K562 (cell line): ENCODE measurements at regions not wholly inside any gene's neighbourhood (a gene's known extent, or its start where the extent isn't known, plus 50 kb on each side); places are given as distances from the start of the nearest gene placed in this dataset.

Source experiments
- ATAC-seq: fragments of 200-7000 bp; cut with Tn5 transposase; 3 replicates; pipeline ENCODE4 v1.9.1; 2020; ENCODE audit warnings: moderate library complexity
- BruUV-seq: library from RNA; stranded (reverse); fragments of 400-500 nt; replicated peaks from 2 replicates; lab custom pipeline; 2021; lab: Mats Ljungman, UMichigan
- CTCF ChIA-PET: fragments of 300-600 bp; formaldehyde crosslinking; extraction: SDS; loops from one replicate; lab custom pipeline; 2021; ENCODE audit warnings: low intra/inter-chr PET ratio; lab: Yijun Ruan, JAX
- POLR2A ChIA-PET: fragments of 300-600, 350-650 bp; sonication (Branson Sonifier 250); formaldehyde crosslinking; extraction: SDS; loops from one replicate; lab custom pipeline; 2021; ENCODE audit warnings: antibody characterized with exemption, inconsistent platforms; lab: Yijun Ruan, JAX
- DNase-seq, 4 experiments: peaks; one replicate each; pipeline versions ENCODE4 v3.0.0 to v3.0.0-alpha.2; 2011 to 2018; ENCODE audit warnings: low spot score in 3 of 4, mixed read lengths in 3 of 4; ENCODE audit errors: extremely low read depth in 1 of 4
- FAIRE-seq: peaks from 2 replicates; lab custom pipeline; 2011; peaks lifted over from hg19 to GRCh38; lab: Jason Lieb, UNC
- H2AFZ ChIP-seq: 2 replicates; pipeline ENCODE4 v1.6.0; 2011; ENCODE audit warnings: low read depth, low read length, control low read depth, inconsistent platforms
- H3K27ac ChIP-seq: fragments of 200-600 bp; 3 replicates; pipeline ENCODE4 v1.8.0; 2011; ENCODE audit warnings: low read depth, mild to moderate bottlenecking, control low read depth, inconsistent platforms, low read length, moderate library complexity, mixed read lengths; ENCODE audit errors: extremely low read depth
- H3K27me3 ChIP-seq, 2 experiments: fragments of 300-600 bp in 1 of 2; 2 replicates in 1 of 2; 3 replicates in 1 of 2; pipeline versions ENCODE4 v1.6.0 to v1.8.0; 2011; ENCODE audit warnings: inconsistent platforms in 2 of 2, low read length in 2 of 2, mild to moderate bottlenecking in 1 of 2, mixed read lengths in 1 of 2, moderate library complexity in 1 of 2; ENCODE audit not compliant: control insufficient read depth in 2 of 2, insufficient read depth in 2 of 2
- H3K36me3 ChIP-seq: fragments of 300-600 bp; 3 replicates; pipeline ENCODE4 v1.8.0; 2011; ENCODE audit warnings: mild to moderate bottlenecking, low read length, inconsistent platforms; ENCODE audit not compliant: control insufficient read depth, insufficient read depth
- H3K4me1 ChIP-seq, 2 experiments: fragments of 200-600 bp in 1 of 2; replicated peaks in 1 of 2; 2 replicates in 1 of 2; 3 replicates in 1 of 2; pipeline versions ENCODE4 v1.5.1 to v1.8.0; 2011; ENCODE audit warnings: inconsistent platforms in 2 of 2, low read length in 2 of 2, mild to moderate bottlenecking in 1 of 2, mixed read lengths in 1 of 2, moderate library complexity in 1 of 2; ENCODE audit not compliant: control insufficient read depth in 2 of 2, insufficient read depth in 2 of 2
- H3K4me2 ChIP-seq: 2 replicates; pipeline ENCODE4 v1.6.1; 2011; ENCODE audit warnings: low read length, control low read depth, inconsistent platforms, mixed read lengths; ENCODE audit not compliant: insufficient read depth
- H3K4me3 ChIP-seq: fragments of 200-600 bp; sonication (generic), shearing (Covaris generic); 2 replicates; pipeline ENCODE4 v1.5.1; 2016; ENCODE audit warnings: control low read depth, inconsistent platforms
- H3K79me2 ChIP-seq: fragments of 200-600 bp; 3 replicates; pipeline ENCODE4 v1.8.0; 2011; ENCODE audit warnings: low read length, inconsistent platforms; ENCODE audit not compliant: control insufficient read depth, insufficient read depth
- H3K9ac ChIP-seq, 2 experiments: 2 replicates each; pipeline versions ENCODE4 v1.6.0 to v1.6.1; 2011; ENCODE audit warnings: low read depth in 2 of 2, low read length in 2 of 2, control low read depth in 1 of 2, inconsistent platforms in 1 of 2, mild to moderate bottlenecking in 1 of 2, mixed read lengths in 1 of 2; ENCODE audit not compliant: insufficient read depth in 1 of 2
- H3K9me1 ChIP-seq: one replicate; pipeline ENCODE4 v1.6.0; 2011; ENCODE audit warnings: inconsistent platforms, mild to moderate bottlenecking, low read length, moderate library complexity; ENCODE audit not compliant: control insufficient read depth, insufficient read depth
- H3K9me3 ChIP-seq: replicated peaks from 2 replicates; pipeline ENCODE4 v1.5.1; 2011; ENCODE audit warnings: low read depth, low read length, inconsistent platforms; ENCODE audit not compliant: control insufficient read depth, insufficient read depth
- H4K20me1 ChIP-seq: replicated peaks from 2 replicates; pipeline ENCODE4 v1.6.1; 2011; ENCODE audit warnings: low read length, inconsistent platforms, mixed read lengths; ENCODE audit not compliant: control insufficient read depth, insufficient read depth
- CEBPZ ChIP-seq: fragments of 150-350 bp; IDR thresholded peaks from 2 replicates; pipeline ENCODE4 v1.6.1; 2014; ENCODE audit warnings: low read depth, mild to moderate bottlenecking, low read length, borderline replicate concordance
- CHCHD3 ChIP-seq: fragments of 250-450 bp; sonication (Bioruptor Pico); IDR thresholded peaks from 2 replicates; pipeline ENCODE4 v2.1.2; 2022; ENCODE audit warnings: mild to moderate bottlenecking
- FOXO4 ChIP-seq: fragments of 450-650 bp; formaldehyde crosslinking; IDR thresholded peaks from 2 replicates; pipeline ENCODE4 v1.4.0; 2020; ENCODE audit warnings: mild to moderate bottlenecking, moderate library complexity
- HNRNPH1 ChIP-seq: fragments of 200-400 bp; formaldehyde crosslinking; optimal IDR thresholded peaks from 2 replicates; pipeline ENCODE3; 2017; ENCODE audit warnings: low read depth, mild to moderate bottlenecking, low read length, moderate library complexity
- HNRNPUL1 ChIP-seq: fragments of 200-400 bp; formaldehyde crosslinking; IDR thresholded peaks from 2 replicates; pipeline ENCODE4 v1.6.1; 2017; ENCODE audit warnings: low read length
- L3MBTL2 ChIP-seq: fragments of 450-650 bp; IDR thresholded peaks from 2 replicates; pipeline ENCODE4 v1.6.1; 2016; ENCODE audit warnings: mild to moderate bottlenecking, moderate library complexity
- MAFK ChIP-seq: IDR thresholded peaks from 2 replicates; pipeline ENCODE4 v1.6.1; 2011; ENCODE audit warnings: low read length, improper control_type of control experiment
- NFRKB ChIP-seq: fragments of 450-650 bp; IDR thresholded peaks from 2 replicates; pipeline ENCODE4 v1.6.1; 2016; ENCODE audit warnings: low read depth
- NR2C1 ChIP-seq, 2 experiments: fragments of 450-650 bp; IDR thresholded peaks; 2 replicates each; pipeline ENCODE4 v1.6.1; 2017; ENCODE audit warnings: mild to moderate bottlenecking in 2 of 2, antibody characterized with exemption in 1 of 2, inconsistent platforms in 1 of 2, missing compliant biosample characterization in 1 of 2, missing genetic modification characterization in 1 of 2
- PTRF ChIP-seq: fragments of 450-650 bp; IDR thresholded peaks from 2 replicates; pipeline ENCODE4 v1.6.1; 2016; ENCODE audit warnings: mild to moderate bottlenecking, missing genetic modification characterization, missing compliant biosample characterization
- RBM17 ChIP-seq: fragments of 200-400 bp; formaldehyde crosslinking; IDR thresholded peaks from 2 replicates; pipeline ENCODE4 v1.6.1; 2017; ENCODE audit warnings: low read depth, mild to moderate bottlenecking, low read length, borderline replicate concordance
- SAFB2 ChIP-seq: fragments of 200-400 bp; formaldehyde crosslinking; IDR thresholded peaks from 2 replicates; pipeline ENCODE4 v1.6.1; 2018; ENCODE audit warnings: borderline replicate concordance, low read length, low read depth, moderate library complexity; ENCODE audit not compliant: severe bottlenecking
- ZFX ChIP-seq: sonication (generic); formaldehyde crosslinking; IDR thresholded peaks from 2 replicates; pipeline ENCODE4 v1.8.0; 2022; ENCODE audit warnings: mild to moderate bottlenecking, missing genetic modification reagents, moderate library complexity
- ZNF507 ChIP-seq: conservative IDR thresholded peaks from 2 replicates; pipeline ENCODE4 v1.6.1; 2017; ENCODE audit warnings: missing genetic modification characterization, missing compliant biosample characterization
- WGBS: fragments of 100-300 bp; shearing (Covaris generic); methylation state at CpG from one replicate; pipeline ENCODE4 v1.1.6; 2016; ENCODE audit warnings: low coverage, mixed read lengths; ENCODE audit not compliant: insufficient coverage; ENCODE audit errors: missing lambda C conversion rate; 5-methylcytosine and 5-hydroxymethylcytosine counted together
- in situ Hi-C: fragments of 300-500 bp; cut with MboI; formaldehyde crosslinking; loops from 4 replicates; pipeline ENCODE4 v1.15.0; 2018; ENCODE audit warnings: inconsistent platforms, mixed read lengths
- intact Hi-C: fragments of 100-400 bp; cut with micrococcal nuclease; formaldehyde crosslinking; loops from 2 replicates; pipeline ENCODE4 v1.14.2; 2022
- TF ChIP-seq, protein P1 (sequence below): fragments of 450-650 bp; IDR thresholded peaks from one replicate; pipeline ENCODE4 v1.6.1; 2018; ENCODE audit warnings: mild to moderate bottlenecking, moderate library complexity; ENCODE audit not compliant: partially characterized antibody
- TF ChIP-seq, protein P2 (sequence below), 2 experiments: IDR thresholded peaks; 2 replicates each; pipeline ENCODE4 v1.6.1; 2011; ENCODE audit warnings: borderline replicate concordance in 1 of 2, control low read depth in 1 of 2, low read depth in 1 of 2, low read length in 1 of 2, mild to moderate bottlenecking in 1 of 2, mixed read lengths in 1 of 2, moderate library complexity in 1 of 2; ENCODE audit not compliant: insufficient read depth in 1 of 2, insufficient read length in 1 of 2, poor library complexity in 1 of 2, severe bottlenecking in 1 of 2; ENCODE audit errors: extremely low read depth in 1 of 2

DNA sequence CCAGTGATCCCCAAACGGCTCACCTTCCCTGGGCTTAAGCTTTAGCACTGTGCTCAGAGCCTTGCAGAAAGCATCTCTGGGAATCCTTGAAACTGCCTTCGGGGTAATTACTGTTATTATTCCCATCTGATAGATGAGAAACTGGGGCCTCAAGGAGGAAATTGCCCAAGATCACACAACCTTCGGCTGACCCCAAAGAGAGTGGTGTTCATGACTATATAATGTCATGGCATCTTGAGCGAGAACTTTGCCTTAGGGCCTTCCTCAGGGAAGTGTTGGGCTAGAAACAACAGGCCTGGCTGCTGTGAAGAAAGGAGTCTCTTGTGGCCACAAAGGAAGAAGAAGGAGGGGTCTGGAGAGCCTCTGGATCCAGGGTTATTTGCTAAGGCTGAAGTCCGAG lies 388.7 kb upstream of the CFAP20DC start:
- no peaks in the 10 kb centered on the region for H3K9me1 ChIP-seq
- H3K9me3 ChIP-seq, result no peaks in the 10 kb centered on the region
- H3K27me3 ChIP-seq, result peaks cover 0 to 4% of the 10 kb centered on the region in 2 experiments; a peak in 3 of 5 replicates
- FAIRE-seq (no peak), ATAC-seq (no peak), DNase-seq (no peak)
- H3K4me1 ChIP-seq, result no peaks in the 10 kb centered on the region
- POLR2A ChIA-PET, result no interaction called here
- no peaks in the 10 kb centered on the region for H3K36me3 ChIP-seq
- no peak overlapping the region for H3K4me3 ChIP-seq
- H2AFZ ChIP-seq, result no peak overlapping the region
- no TSS peak for BruUV-seq
- H3K9ac ChIP-seq, result no peak overlapping the region
- H4K20me1 ChIP-seq, result no peaks in the 10 kb centered on the region
- intact Hi-C loops, result no loop called here
- WGBS, result 0% methylated on average over 5 of the region's 5 CpGs
- H3K4me2 ChIP-seq, result no peak overlapping the region
- H3K27ac ChIP-seq, result no peak overlapping the region
- CTCF ChIA-PET, result no interaction called here
- in situ Hi-C loops, result no loop called here
- H3K79me2 ChIP-seq, result no peaks in the 10 kb centered on the region
- TF ChIP-seq NFRKB (no peak), SAFB2 (no peak), HNRNPUL1 (no peak), PTRF (no peak), CEBPZ (no peak), CHCHD3 (CRISPR knock-in tag) (no peak), L3MBTL2 (no peak), HNRNPH1 (no peak), FOXO4 (CRISPR knock-in tag) (no peak), NR2C1 (IDR thresholded peaks at IDR 0.05) (no peak), NR2C1 (tag; IDR thresholded peaks at IDR 0.05) (no peak), RBM17 (no peak), ZNF507 (tag) (no peak), MAFK (no peak), ZFX (CRISPR knock-in tag) (no peak)
- TF ChIP-seq, protein P1, sequence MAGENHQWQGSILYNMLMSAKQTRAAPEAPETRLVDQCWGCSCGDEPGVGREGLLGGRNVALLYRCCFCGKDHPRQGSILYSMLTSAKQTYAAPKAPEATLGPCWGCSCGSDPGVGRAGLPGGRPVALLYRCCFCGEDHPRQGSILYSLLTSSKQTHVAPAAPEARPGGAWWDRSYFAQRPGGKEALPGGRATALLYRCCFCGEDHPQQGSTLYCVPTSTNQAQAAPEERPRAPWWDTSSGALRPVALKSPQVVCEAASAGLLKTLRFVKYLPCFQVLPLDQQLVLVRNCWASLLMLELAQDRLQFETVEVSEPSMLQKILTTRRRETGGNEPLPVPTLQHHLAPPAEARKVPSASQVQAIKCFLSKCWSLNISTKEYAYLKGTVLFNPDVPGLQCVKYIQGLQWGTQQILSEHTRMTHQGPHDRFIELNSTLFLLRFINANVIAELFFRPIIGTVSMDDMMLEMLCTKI, result no peak
- TF ChIP-seq, protein P2, sequence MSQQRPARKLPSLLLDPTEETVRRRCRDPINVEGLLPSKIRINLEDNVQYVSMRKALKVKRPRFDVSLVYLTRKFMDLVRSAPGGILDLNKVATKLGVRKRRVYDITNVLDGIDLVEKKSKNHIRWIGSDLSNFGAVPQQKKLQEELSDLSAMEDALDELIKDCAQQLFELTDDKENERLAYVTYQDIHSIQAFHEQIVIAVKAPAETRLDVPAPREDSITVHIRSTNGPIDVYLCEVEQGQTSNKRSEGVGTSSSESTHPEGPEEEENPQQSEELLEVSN (IDR thresholded peaks at IDR 0.05; ENCODE audit: borderline replicate concordance in 1 of 2, extremely low read depth in 1 of 2, insufficient read depth in 1 of 2, insufficient read length in 1 of 2, low read depth in 1 of 2, low read length in 1 of 2, poor library complexity in 1 of 2, severe bottlenecking in 1 of 2), result no peak
